ENCODE measurements at regions not wholly inside any gene's neighbourhood (a gene's known extent, or its start where the extent isn't known, plus 50 kb on each side); places are given as distances from the start of the nearest gene placed in this dataset.

DNA sequence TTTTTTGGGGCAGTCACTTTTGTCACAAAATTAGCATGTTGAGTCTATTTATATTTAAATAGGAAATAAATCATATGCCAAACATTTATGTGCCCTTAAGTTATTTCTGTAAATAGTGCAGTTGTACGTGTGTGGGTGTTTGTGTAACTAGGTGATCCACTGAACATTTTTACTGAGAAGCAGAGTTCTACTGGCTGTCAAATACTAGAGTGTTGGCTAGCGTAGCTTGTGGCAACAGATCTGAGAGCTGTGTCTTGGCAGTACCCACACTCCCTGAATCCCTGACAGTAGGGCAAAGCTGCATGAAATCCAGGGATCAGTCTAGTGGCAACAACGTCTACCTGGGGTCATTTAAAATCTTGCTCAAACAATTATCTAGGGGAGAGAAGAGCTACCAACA, 273.1 kb upstream of the SLC8A1 start:
- TF ChIP-seq SIN3A (IDR thresholded peaks at IDR 0.05; ENCODE audit: borderline replicate concordance, insufficient read depth, low read length), result no peak

- TF ChIP-seq, protein P1, sequence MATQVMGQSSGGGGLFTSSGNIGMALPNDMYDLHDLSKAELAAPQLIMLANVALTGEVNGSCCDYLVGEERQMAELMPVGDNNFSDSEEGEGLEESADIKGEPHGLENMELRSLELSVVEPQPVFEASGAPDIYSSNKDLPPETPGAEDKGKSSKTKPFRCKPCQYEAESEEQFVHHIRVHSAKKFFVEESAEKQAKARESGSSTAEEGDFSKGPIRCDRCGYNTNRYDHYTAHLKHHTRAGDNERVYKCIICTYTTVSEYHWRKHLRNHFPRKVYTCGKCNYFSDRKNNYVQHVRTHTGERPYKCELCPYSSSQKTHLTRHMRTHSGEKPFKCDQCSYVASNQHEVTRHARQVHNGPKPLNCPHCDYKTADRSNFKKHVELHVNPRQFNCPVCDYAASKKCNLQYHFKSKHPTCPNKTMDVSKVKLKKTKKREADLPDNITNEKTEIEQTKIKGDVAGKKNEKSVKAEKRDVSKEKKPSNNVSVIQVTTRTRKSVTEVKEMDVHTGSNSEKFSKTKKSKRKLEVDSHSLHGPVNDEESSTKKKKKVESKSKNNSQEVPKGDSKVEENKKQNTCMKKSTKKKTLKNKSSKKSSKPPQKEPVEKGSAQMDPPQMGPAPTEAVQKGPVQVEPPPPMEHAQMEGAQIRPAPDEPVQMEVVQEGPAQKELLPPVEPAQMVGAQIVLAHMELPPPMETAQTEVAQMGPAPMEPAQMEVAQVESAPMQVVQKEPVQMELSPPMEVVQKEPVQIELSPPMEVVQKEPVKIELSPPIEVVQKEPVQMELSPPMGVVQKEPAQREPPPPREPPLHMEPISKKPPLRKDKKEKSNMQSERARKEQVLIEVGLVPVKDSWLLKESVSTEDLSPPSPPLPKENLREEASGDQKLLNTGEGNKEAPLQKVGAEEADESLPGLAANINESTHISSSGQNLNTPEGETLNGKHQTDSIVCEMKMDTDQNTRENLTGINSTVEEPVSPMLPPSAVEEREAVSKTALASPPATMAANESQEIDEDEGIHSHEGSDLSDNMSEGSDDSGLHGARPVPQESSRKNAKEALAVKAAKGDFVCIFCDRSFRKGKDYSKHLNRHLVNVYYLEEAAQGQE (IDR thresholded peaks at IDR 0.05; ENCODE audit: insufficient read depth in 1 of 2, low read depth in 2 of 2, low read length in 2 of 2), result no peak
- TF ChIP-seq POLR2AphosphoS5 (IDR thresholded peaks at IDR 0.05; ENCODE audit: low read depth, low read length) (no peak), TAF1 (IDR thresholded peaks at IDR 0.05; ENCODE audit: borderline replicate concordance, insufficient read depth, low read length) (no peak), FOXP2 (optimal IDR thresholded peaks at IDR 0.05; ENCODE audit: borderline replicate concordance, extremely low read depth, extremely low read length, insufficient read depth) (no peak), SIN3A (IDR thresholded peaks at IDR 0.05; ENCODE audit: borderline replicate concordance, insufficient read depth, low read length) (no peak)
These were observed 274.1 kb upstream of the SLC8A1 start for GRCh38 chr2:40725950-40726349.

GRCh38 chr2:40734797-40735196, 282.9 kb upstream of the SLC8A1 start:
- TF ChIP-seq POLR2AphosphoS5 (IDR thresholded peaks at IDR 0.05; ENCODE audit: low read depth, low read length), result no peak
- TF ChIP-seq SIN3A (IDR thresholded peaks at IDR 0.05; ENCODE audit: borderline replicate concordance, insufficient read depth, low read length), result no peak
- TF ChIP-seq, protein P1 (IDR thresholded peaks at IDR 0.05; ENCODE audit: insufficient read depth in 1 of 2, low read depth in 2 of 2, low read length in 2 of 2), result no peak
- no peak for TF ChIP-seq TAF1 (IDR thresholded peaks at IDR 0.05; ENCODE audit: borderline replicate concordance, insufficient read depth, low read length)
- TF ChIP-seq FOXP2 (optimal IDR thresholded peaks at IDR 0.05; ENCODE audit: borderline replicate concordance, extremely low read depth, extremely low read length, insufficient read depth), result no peak

DNA sequence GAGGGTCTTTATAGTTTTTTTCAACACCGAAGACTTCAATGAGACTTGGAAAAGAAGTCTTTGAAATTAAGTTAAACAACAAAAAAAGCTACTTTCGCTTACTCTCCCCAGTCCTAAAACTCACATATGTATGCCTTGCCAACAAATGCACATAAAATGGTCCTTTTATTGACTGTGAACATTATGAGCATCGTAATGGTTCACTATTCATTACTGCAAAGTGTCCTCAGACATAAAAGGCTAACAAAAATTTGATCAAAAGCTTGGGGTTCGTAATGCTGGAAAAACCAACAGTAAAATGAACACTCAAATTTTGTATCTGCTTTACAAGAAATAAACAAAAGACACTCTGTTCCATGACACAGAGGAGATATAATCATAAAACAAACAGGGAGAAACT, 285.3 kb upstream of the SLC8A1 start:
- TF ChIP-seq SIN3A (IDR thresholded peaks at IDR 0.05; ENCODE audit: borderline replicate concordance, insufficient read depth, low read length) (no peak), POLR2AphosphoS5 (IDR thresholded peaks at IDR 0.05; ENCODE audit: low read depth, low read length) (no peak), FOXP2 (optimal IDR thresholded peaks at IDR 0.05; ENCODE audit: borderline replicate concordance, extremely low read depth, extremely low read length, insufficient read depth) (no peak), TAF1 (IDR thresholded peaks at IDR 0.05; ENCODE audit: borderline replicate concordance, insufficient read depth, low read length) (no peak)
- TF ChIP-seq, protein P1 (IDR thresholded peaks at IDR 0.05; ENCODE audit: insufficient read depth in 1 of 2, low read depth in 2 of 2, low read length in 2 of 2), result no peak

DNA sequence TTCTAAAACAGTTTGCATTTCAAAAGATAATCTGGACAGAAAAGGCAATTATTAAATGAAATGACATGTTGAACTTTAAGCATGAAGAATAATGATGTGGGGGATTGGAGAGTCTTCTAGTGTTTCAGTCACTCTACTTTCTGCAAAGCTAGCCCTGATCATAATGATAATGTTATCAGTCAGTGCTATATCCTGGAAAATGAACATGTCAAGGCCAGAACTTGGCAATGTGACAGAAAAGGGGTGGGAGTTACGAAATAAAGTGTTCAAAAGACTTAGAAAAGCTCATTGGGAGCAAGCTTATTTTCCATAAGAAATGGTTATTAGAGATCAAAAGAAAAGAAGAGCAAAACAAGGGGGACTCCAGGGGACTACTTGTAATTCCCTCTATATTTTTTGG, 288.5 kb upstream of the SLC8A1 start:
- TF ChIP-seq TAF1 (IDR thresholded peaks at IDR 0.05; ENCODE audit: borderline replicate concordance, insufficient read depth, low read length) (no peak), SIN3A (IDR thresholded peaks at IDR 0.05; ENCODE audit: borderline replicate concordance, insufficient read depth, low read length) (no peak), FOXP2 (optimal IDR thresholded peaks at IDR 0.05; ENCODE audit: borderline replicate concordance, extremely low read depth, extremely low read length, insufficient read depth) (no peak), POLR2AphosphoS5 (IDR thresholded peaks at IDR 0.05; ENCODE audit: low read depth, low read length) (no peak)
- TF ChIP-seq, protein P1 (IDR thresholded peaks at IDR 0.05; ENCODE audit: insufficient read depth in 1 of 2, low read depth in 2 of 2, low read length in 2 of 2), result no peak
